ENCODE measurements at regions not wholly inside any gene's neighbourhood (a gene's known extent, or its start where the extent isn't known, plus 50 kb on each side); places are given as distances from the start of the nearest gene placed in this dataset.
A peak's percentile ranks its signal among the peaks of the same experiment; 100 is the strongest.

- Histone ChIP-seq H3K4me1 (no peaks in the 10 kb centered on the region), H3K36me3 (no peaks in the 10 kb centered on the region), H3K27me3 (ENCODE audit: low read depth) (no peaks in the 10 kb centered on the region), H3K4me3 (no peak overlapping the region), H3K9me3 (peaks cover 6% of the 10 kb centered on the region), H3K27ac (no peak overlapping the region)
- DNase-seq (no peak), ATAC-seq (no peak)
- TF ChIP-seq CTCF (IDR thresholded peaks at IDR 0.05): no peak
- intact Hi-C loops (cut with DNase I): no loop called here
Measured at GRCh38 chr15:24752354-24752753, 76.8 kb downstream of the NPAP1 start.

DNA sequence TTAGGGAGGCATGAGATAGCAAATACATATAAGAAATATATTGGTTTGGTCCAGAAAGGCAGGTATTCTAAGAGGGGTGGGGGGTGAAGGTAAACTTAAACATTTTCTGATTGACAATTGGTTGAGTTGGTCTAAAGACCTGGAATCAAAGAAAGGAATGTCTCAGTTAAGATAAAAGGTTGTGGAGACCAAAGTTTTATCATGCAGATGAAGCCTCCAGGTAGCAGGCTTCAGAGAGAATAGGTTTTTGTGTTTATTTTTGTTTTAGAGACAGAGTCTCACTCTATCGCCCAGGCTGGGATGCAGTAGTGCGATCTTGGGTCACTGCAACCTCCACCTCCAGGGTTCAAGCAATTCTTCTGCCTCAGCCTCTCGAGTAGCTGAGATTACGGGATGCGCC, 80.5 kb downstream of the NPAP1 start:
- intact Hi-C loops (cut with DNase I): no loop called here
- no peak for TF ChIP-seq CTCF (IDR thresholded peaks at IDR 0.05)
- no peak for DNase-seq
- ATAC-seq: no peak
- H3K36me3 ChIP-seq: no peaks in the 10 kb centered on the region
- H3K27me3 ChIP-seq (ENCODE audit: low read depth): no peaks in the 10 kb centered on the region
- H3K27ac ChIP-seq: no peak overlapping the region
- peaks cover 6% of the 10 kb centered on the region for H3K9me3 ChIP-seq
- no peak overlapping the region for H3K4me3 ChIP-seq
- H3K4me1 ChIP-seq: no peaks in the 10 kb centered on the region

GRCh38 chr15:24760066-24760465, 84.5 kb downstream of the NPAP1 start:
- Histone ChIP-seq H3K36me3 (no peaks in the 10 kb centered on the region), H3K9me3 (no peaks in the 10 kb centered on the region), H3K4me1 (no peaks in the 10 kb centered on the region), H3K27me3 (ENCODE audit: low read depth) (no peaks in the 10 kb centered on the region), H3K27ac (no peak overlapping the region), H3K4me3 (no peak overlapping the region)
- TF ChIP-seq CTCF (IDR thresholded peaks at IDR 0.05): no peak
- ATAC-seq (no peak), DNase-seq (no peak)
- intact Hi-C loops (cut with DNase I): no loop called here

- Histone ChIP-seq H3K27ac (no peak overlapping the region), H3K4me1 (no peaks in the 10 kb centered on the region), H3K4me3 (no peak overlapping the region), H3K9me3 (no peaks in the 10 kb centered on the region), H3K27me3 (ENCODE audit: low read depth) (no peaks in the 10 kb centered on the region), H3K36me3 (no peaks in the 10 kb centered on the region)
- ATAC-seq (no peak), DNase-seq (no peak)
- intact Hi-C loops (cut with DNase I): no loop called here
- TF ChIP-seq CTCF (IDR thresholded peaks at IDR 0.05): peak; percentile 31
Measured at GRCh38 chr15:24761704-24762302, 86.2 kb downstream of the NPAP1 start.

DNA sequence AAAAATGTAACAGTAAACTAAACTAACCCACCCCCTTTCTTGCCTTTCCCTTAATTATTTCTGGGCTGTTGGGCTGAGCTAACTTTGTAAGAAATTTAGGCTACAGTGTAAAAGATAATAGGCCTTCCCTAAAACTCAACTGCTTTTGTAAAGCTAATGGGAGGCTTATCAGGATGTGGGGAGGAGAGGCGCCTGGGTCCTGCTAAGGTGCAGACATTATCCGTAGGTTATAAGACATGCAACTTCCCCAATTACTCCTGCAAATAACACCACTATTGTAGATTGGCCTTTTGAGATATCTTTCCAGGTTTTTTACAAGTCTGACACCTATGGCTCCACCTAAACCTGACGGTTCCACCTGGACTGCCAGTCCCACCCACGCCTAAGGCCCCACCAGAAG, 88.3 kb downstream of the NPAP1 start:
- intact Hi-C loops (cut with DNase I): no loop called here
- Histone ChIP-seq H3K4me1 (no peaks in the 10 kb centered on the region), H3K27me3 (ENCODE audit: low read depth) (peaks cover under 1% of the 10 kb centered on the region), H3K9me3 (no peaks in the 10 kb centered on the region), H3K36me3 (no peaks in the 10 kb centered on the region), H3K4me3 (no peak overlapping the region), H3K27ac (no peak overlapping the region)
- DNase-seq (no peak), ATAC-seq (no peak)
- TF ChIP-seq CTCF (IDR thresholded peaks at IDR 0.05): no peak

All from lower lobe of right lung (tissue), 2 donors.